Lower leg skin (tissue), 4 donors: ENCODE measurements at regions not wholly inside any gene's neighbourhood (a gene's known extent, or its start where the extent isn't known, plus 50 kb on each side); places are given as distances from the start of the nearest gene placed in this dataset.
A peak's percentile ranks its signal among the peaks of the same experiment; 100 is the strongest.

Experiments used
- DNase-seq, 2 donors: peaks; one replicate each; pipeline ENCODE4 v3.0.0-alpha.2; 2019; ENCODE audit warnings: low spot score in 2 of 2
- H3K4me3 ChIP-seq: fragments of 200-600 bp; sonication (generic); 2 replicates; pipeline ENCODE4 v1.5.1; 2017; ENCODE audit warnings: mild to moderate bottlenecking, low read depth; ENCODE audit not compliant: poor library complexity, severe bottlenecking
- POLR2A ChIP-seq, 2 donors: fragments of 450-650 bp; IDR thresholded peaks; one replicate each; pipeline ENCODE4 v1.6.1; 2016 to 2017; ENCODE audit warnings: antibody characterized with exemption in 2 of 2, mild to moderate bottlenecking in 1 of 2, moderate library complexity in 1 of 2
- WGBS, 2 donors: methylation state at CpG; one replicate each; pipeline ENCODE4 v1.1.5; 2018; 5-methylcytosine and 5-hydroxymethylcytosine counted together
- intact Hi-C: fragments of 100-400 bp; cut with DNase I; formaldehyde crosslinking; loops from one replicate; pipeline ENCODE4 v1.15.0; 2023; ENCODE audit warnings: low total_unique reads
- TF ChIP-seq, protein P1 (sequence below), 3 donors: fragments of 450-650 bp; IDR thresholded peaks; one replicate each; pipeline ENCODE4 v1.5.1; 2016; ENCODE audit warnings: antibody characterized with exemption in 3 of 3, mild to moderate bottlenecking in 3 of 3, moderate library complexity in 2 of 3

DNA sequence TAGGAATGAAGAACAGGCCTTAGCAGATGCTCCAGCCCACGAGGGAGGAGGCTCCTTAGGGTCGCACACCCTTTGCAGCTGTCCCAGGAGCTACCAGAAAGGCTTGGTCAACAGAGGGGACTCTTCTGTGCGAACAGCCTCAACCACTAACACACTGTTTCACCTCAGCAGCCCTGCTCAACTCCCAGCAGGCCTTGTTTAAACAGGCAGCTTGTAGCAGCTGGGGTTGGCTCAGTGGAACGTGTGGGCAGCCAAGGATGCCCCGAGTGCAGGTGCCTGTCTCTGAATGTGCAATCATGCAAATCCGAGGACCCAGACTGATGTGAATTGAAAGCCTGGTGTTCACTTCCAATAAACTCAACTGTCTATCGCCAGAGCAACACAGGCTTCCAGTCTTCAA, 88.7 kb upstream of the CXCR4 start:
- H3K4me3 ChIP-seq, result no peak overlapping the region
- WGBS, 2 donors, result 80 to 84% methylated on average over 7 of the region's 7 CpGs
- no peak for TF ChIP-seq POLR2A (IDR thresholded peaks at IDR 0.05)
- TF ChIP-seq, protein P1, sequence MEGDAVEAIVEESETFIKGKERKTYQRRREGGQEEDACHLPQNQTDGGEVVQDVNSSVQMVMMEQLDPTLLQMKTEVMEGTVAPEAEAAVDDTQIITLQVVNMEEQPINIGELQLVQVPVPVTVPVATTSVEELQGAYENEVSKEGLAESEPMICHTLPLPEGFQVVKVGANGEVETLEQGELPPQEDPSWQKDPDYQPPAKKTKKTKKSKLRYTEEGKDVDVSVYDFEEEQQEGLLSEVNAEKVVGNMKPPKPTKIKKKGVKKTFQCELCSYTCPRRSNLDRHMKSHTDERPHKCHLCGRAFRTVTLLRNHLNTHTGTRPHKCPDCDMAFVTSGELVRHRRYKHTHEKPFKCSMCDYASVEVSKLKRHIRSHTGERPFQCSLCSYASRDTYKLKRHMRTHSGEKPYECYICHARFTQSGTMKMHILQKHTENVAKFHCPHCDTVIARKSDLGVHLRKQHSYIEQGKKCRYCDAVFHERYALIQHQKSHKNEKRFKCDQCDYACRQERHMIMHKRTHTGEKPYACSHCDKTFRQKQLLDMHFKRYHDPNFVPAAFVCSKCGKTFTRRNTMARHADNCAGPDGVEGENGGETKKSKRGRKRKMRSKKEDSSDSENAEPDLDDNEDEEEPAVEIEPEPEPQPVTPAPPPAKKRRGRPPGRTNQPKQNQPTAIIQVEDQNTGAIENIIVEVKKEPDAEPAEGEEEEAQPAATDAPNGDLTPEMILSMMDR (IDR thresholded peaks at IDR 0.05), result no peak
- DNase-seq, result no peak
- intact Hi-C loops, result no loop called here

DNA sequence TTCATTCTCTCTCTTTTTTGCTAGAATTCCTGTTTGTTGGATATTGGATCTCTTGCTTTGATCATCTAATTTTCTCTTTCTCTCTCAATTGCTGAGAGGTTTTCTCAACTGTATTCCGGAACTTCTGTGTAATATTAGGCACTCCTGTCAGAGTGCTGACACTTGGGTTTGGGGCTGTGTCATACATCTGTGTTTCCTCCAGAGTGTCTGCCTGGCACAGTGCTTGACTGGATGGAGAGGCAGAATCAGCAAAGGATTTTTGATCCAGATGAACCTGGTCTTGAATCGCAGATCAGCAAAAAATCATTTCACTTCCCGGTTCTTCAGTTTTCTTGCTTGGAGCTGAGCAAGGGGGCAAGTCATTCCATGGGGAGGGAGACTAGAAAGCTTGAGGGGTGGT, 87.7 kb upstream of the CXCR4 start:
- intact Hi-C loops, result no loop called here
- TF ChIP-seq, protein P1 (IDR thresholded peaks at IDR 0.05), result no peak
- no peak for TF ChIP-seq POLR2A (IDR thresholded peaks at IDR 0.05)
- DNase-seq, result peak in 1 of 2 donors; percentile 33
- no peak overlapping the region for H3K4me3 ChIP-seq
- 77 to 88% methylated on average over 3 of the region's 3 CpGs for WGBS, 2 donors

DNA sequence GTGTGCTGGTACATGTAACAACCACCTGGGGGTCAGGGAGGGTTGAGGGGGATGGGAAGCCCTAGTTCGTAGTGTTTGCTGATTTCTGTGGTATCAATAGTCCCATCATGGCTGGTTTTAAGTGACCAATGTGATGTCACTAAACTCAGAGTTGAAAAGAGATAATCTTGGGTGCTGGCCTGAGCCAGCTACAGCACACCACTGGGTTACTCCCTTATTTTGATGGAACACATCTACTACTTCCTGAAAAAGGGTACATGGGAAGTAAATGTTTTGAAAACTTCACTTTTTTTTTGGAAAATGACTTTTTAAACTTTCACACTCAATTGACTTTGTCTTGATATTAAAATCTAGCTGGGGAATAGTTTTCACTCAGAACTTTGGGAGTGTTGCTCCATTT, 87.0 kb upstream of the CXCR4 start:
- WGBS, 2 donors, result 83 to 85% methylated on average over 1 of the region's 1 CpG
- intact Hi-C loops, result no loop called here
- TF ChIP-seq, protein P1 (IDR thresholded peaks at IDR 0.05), result no peak
- no peak for TF ChIP-seq POLR2A (IDR thresholded peaks at IDR 0.05)
- no peak overlapping the region for H3K4me3 ChIP-seq
- no peak for DNase-seq

DNA sequence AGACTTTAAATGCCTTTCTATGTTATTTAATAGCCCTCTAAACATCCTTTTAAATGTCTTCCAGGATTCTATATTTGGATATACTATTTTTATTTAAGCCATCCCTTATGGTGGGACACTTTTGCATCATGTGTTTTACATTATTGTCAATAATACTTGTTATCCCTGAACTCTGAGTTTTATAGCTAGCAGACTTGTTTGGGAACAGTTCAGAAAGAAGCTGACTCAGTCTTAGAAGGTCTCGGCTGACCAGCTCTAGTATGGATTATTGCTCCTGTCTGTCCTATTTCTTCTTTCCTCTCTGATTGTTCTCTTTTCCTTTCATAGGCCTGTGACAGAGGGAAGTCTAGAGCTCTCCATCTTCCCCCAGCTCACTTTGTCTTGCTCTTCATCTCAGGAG, 77.3 kb upstream of the CXCR4 start:
- TF ChIP-seq POLR2A (IDR thresholded peaks at IDR 0.05), result no peak
- TF ChIP-seq, protein P1 (IDR thresholded peaks at IDR 0.05), result no peak
- no peak overlapping the region for H3K4me3 ChIP-seq
- intact Hi-C loops, result no loop called here
- 56 to 67% methylated on average over 1 of the region's 1 CpG for WGBS, 2 donors
- no peak for DNase-seq

DNA sequence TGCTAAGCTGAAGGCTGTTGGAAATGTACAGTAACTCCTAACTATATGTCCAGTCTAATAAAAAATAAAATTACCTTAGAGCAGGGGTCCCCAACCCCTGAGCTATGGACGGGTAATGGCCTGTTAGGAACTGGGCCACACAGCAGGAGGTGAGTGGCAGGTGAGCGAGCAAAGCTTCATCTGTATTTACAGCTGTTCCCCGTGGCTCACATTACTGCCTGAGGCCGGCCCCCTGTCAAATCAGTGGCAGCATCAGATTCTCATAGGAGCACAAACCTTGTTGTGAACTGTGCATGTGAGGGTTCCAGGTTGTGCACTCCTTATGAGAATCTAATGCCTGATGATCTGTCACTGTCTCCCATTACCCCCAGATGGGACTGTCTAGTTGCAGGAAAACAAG, 73.1 kb upstream of the CXCR4 start:
- no peak for DNase-seq
- TF ChIP-seq, protein P1 (IDR thresholded peaks at IDR 0.05), result no peak
- no peak for TF ChIP-seq POLR2A (IDR thresholded peaks at IDR 0.05)
- intact Hi-C loops, result no loop called here
- H3K4me3 ChIP-seq, result no peak overlapping the region
- WGBS, 2 donors, result 75 to 87% methylated on average over 4 of the region's 4 CpGs

DNA sequence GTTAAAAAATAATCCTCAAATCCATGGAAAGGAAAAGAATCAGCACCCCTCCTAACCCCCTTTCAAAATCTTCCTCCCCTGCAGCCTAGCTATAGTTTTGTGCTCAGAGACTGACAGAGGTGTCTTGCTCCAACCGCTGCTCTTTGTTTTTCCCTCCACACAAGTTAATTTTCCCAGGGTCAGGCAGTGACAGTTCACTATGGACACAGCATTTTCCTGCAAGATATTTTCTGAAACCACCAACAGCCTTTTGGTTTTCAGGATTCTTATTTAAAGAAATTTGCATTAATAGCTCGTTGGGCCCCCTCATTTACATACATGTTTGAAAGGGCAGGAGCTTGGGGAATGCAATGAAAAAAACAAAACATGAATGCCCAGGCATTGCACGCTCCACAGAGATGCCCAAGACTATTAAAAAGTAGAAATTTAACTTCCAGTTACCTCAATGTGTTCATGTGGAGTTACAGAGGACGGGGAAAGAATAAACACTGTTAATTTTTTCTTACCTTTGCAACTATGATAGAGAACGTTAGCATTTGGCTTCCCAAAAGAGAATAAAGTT, 71.4 kb upstream of the CXCR4 start:
- intact Hi-C loops, result no loop called here
- TF ChIP-seq, protein P1 (IDR thresholded peaks at IDR 0.05), result no peak
- no peak for TF ChIP-seq POLR2A (IDR thresholded peaks at IDR 0.05)
- 50 to 55% methylated on average over 5 of the region's 5 CpGs for WGBS, 2 donors
- no peak overlapping the region for H3K4me3 ChIP-seq
- no peak for DNase-seq
